PFSK-1 (cell line): ENCODE measurements at regions not wholly inside any gene's neighbourhood (a gene's known extent, or its start where the extent isn't known, plus 50 kb on each side); places are given as distances from the start of the nearest gene placed in this dataset.

Experiments
- FOXP2 ChIP-seq: optimal IDR thresholded peaks from 2 replicates; pipeline ENCODE3; 2011; ENCODE audit warnings: borderline replicate concordance, control low read depth, inconsistent platforms; ENCODE audit not compliant: insufficient read depth; ENCODE audit errors: extremely low read length, extremely low read depth
- POLR2AphosphoS5 ChIP-seq: IDR thresholded peaks from 2 replicates; pipeline ENCODE4 v1.6.1; 2012; ENCODE audit warnings: low read depth, mild to moderate bottlenecking, control low read depth, low read length, moderate library complexity
- REST ChIP-seq, 2 experiments: IDR thresholded peaks; 2 replicates each; pipeline versions ENCODE4 v1.6.1 to v1.8.0; 2011 to 2012; ENCODE audit warnings: low read depth in 2 of 2, low read length in 2 of 2, control low read depth in 1 of 2, inconsistent platforms in 1 of 2, mild to moderate bottlenecking in 1 of 2, moderate library complexity in 1 of 2; ENCODE audit not compliant: insufficient read depth in 1 of 2
- SIN3A ChIP-seq: IDR thresholded peaks from 2 replicates; pipeline ENCODE4 v1.6.1; 2012; ENCODE audit warnings: mild to moderate bottlenecking, low read length, moderate library complexity, borderline replicate concordance; ENCODE audit not compliant: insufficient read depth
- TAF1 ChIP-seq: IDR thresholded peaks from 2 replicates; pipeline ENCODE4 v1.6.1; 2012; ENCODE audit warnings: low read length, control low read depth, borderline replicate concordance; ENCODE audit not compliant: insufficient read depth

DNA sequence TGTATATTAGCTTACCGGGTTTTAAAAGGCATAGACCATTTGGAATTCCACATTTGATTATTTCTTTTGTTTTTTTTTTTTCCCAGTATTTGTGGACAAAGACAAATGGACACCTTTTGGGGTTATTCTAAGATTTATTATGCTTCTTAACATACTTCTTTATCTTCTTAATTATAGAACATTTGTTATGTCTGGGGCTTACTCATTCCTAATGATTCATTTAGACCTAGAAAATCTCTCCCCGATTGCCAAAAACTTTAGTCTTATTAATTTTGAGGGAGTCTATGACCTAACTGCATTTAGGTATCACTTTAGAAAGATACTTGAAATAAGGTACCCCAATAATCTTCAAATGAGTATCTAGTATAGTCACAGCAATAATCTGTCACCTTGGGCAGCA, 170.7 kb upstream of the PREP start:
- TF ChIP-seq FOXP2 (no peak), TAF1 (no peak), POLR2AphosphoS5 (no peak), REST (IDR thresholded peaks at IDR 0.05; ENCODE audit: insufficient read depth in 1 of 2, low read depth in 2 of 2, low read length in 2 of 2) (no peak), SIN3A (no peak)

DNA sequence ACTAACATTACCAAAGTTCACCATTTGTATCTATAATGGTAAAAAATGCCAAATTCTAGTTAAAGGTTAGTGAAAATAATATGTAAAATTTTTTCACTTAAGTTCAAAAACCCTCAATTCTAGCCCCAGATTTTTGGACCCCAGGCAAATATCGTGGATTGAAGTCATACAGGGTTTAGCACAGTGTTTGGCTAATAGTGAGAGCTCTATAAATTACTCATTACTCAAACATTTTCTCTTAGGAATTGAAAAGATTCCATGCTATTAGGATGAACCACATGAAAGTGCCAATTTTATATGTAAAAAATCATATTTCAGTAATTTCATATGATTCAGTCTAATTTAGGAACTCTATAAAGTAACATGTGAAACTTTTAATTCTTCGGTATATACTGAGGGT, 170.3 kb upstream of the PREP start:
- TF ChIP-seq SIN3A, result no peak
- no peak for TF ChIP-seq REST (IDR thresholded peaks at IDR 0.05; ENCODE audit: insufficient read depth in 1 of 2, low read depth in 2 of 2, low read length in 2 of 2)
- TF ChIP-seq POLR2AphosphoS5, result no peak

DNA sequence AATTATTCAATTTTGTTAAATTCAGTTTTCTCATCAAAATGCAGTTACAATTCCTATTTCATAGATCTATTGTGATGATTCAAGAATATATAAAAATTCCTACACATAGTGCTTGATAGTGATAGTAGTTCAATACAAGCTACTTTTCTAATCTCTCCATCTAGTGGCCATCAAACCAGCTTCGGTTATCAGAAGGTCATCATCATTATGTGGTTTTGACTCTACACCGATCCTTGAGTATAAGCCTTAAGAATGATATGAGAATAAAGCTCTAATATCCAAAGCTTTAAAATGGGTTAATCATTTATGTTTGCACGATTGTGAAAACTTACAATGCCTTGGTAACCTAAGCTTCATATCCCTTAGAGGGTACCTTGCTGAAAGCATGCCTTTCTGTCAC, 167.5 kb upstream of the PREP start:
- no peak for TF ChIP-seq SIN3A
- TF ChIP-seq TAF1, result no peak
- no peak for TF ChIP-seq POLR2AphosphoS5
- TF ChIP-seq FOXP2, result no peak
- no peak for TF ChIP-seq REST (IDR thresholded peaks at IDR 0.05; ENCODE audit: insufficient read depth in 1 of 2, low read depth in 2 of 2, low read length in 2 of 2)

DNA sequence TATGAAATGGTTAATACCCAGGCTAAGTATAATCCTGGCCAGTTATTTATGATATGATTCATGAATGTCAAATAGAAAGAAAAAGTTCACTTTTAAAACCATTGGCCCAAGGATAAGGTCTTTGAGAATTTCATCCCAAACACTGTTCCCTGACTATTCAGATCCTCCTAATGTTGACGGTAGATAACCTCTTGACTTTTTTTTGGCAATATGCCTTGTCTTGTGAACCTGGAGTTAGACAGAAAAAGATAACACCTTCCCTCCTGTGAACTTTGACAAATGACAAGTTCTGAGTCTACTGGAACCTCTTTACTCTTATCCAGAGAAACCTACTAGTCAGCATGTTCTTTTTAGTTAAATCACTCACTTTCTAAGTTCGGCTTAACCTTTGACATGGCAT, 166.8 kb upstream of the PREP start:
- TF ChIP-seq POLR2AphosphoS5, result no peak
- no peak for TF ChIP-seq TAF1
- TF ChIP-seq SIN3A, result no peak
- TF ChIP-seq FOXP2, result no peak
- no peak for TF ChIP-seq REST (IDR thresholded peaks at IDR 0.05; ENCODE audit: insufficient read depth in 1 of 2, low read depth in 2 of 2, low read length in 2 of 2)

- TF ChIP-seq REST (IDR thresholded peaks at IDR 0.05; ENCODE audit: insufficient read depth in 1 of 2, low read depth in 2 of 2, low read length in 2 of 2) (no peak), FOXP2 (no peak), POLR2AphosphoS5 (no peak), TAF1 (no peak), SIN3A (no peak)
Observed at GRCh38 chr6:105568751-105569150, 165.9 kb upstream of the PREP start.
